Heart left ventricle (tissue), 13 donors: ENCODE measurements at regions not wholly inside any gene's neighbourhood (a gene's known extent, or its start where the extent isn't known, plus 50 kb on each side); places are given as distances from the start of the nearest gene placed in this dataset.
"Not testable (repeated sequence)": the region's sequence is repeated elsewhere in the genome, so short reads cannot be mapped to it uniquely, and the experiment has no call there.

Source experiments
- CTCF ChIP-seq, 12 donors: fragments of 200-600 bp; sonication (generic) in 4 of 12; IDR thresholded peaks; one replicate each; pipeline versions ENCODE4 v1.5.0 to v1.8.0; 2018 to 2022; ENCODE audit warnings: antibody characterized with exemption in 12 of 12, mild to moderate bottlenecking in 5 of 12
- POLR2A ChIP-seq, 2 donors: fragments of 450-650 bp; IDR thresholded peaks; one replicate each; pipeline ENCODE4 v1.6.1; 2017; ENCODE audit warnings: antibody characterized with exemption in 2 of 2, mild to moderate bottlenecking in 2 of 2, moderate library complexity in 2 of 2
- donor health status: ischemic (EF 13 %, LVEDD 7.1; RV severe dilation, severe dysfunction).
- donor health status: DM: no; HTN: yes; CAD: no.
- donor health status: DM: no; HTN: no; CAD: no.
- donor health status: ischemic (EF 25% LVEDD 6.9; RV normal size, moderate dysfunction).
- donor health status: ischemic (EF 25% LVEDD 5.7; RV mildly dilated, moderate dysfunction).
- donor health status: ischemic (EF 35%, LVEDD 5.7; RV mildly dilated, moderate dysfunction).
- donor health status: nonischemic (EF 11% LVEDD 7.7; RV severe dilation, severe dysfunction).
- donor health status: DM: yes; HTN: yes; CAD: no.
- donor health status: PGD.
- donor health status: ischemic (EF 29% LVEDD 5.4; RV normal size, mild dysfunction).
- donor health status: nonischemic (EF 23%, LVEDD 6.1; RV moderate dilation, normal function).

GRCh38 chr4:3893590-3893989, 127.4 kb downstream of the ADRA2C start:
- not testable (repeated sequence) for TF ChIP-seq CTCF, POLR2A (IDR thresholded peaks at IDR 0.05)
